Gastroesophageal sphincter (tissue), 2 donors: ENCODE measurements at regions not wholly inside any gene's neighbourhood (a gene's known extent, or its start where the extent isn't known, plus 50 kb on each side); places are given as distances from the start of the nearest gene placed in this dataset.

Experiments used
- EP300 ChIP-seq: sonication (generic); formaldehyde crosslinking; IDR thresholded peaks from one replicate; pipeline ENCODE4 v1.6.1; 2017; ENCODE audit warnings: antibody characterized with exemption, mild to moderate bottlenecking
- POLR2A ChIP-seq, 2 donors: fragments of 450-650 bp; IDR thresholded peaks; one replicate each; pipeline ENCODE4 v1.6.1; 2017; ENCODE audit warnings: antibody characterized with exemption in 2 of 2, mild to moderate bottlenecking in 2 of 2, moderate library complexity in 1 of 2
- POLR2AphosphoS5 ChIP-seq: sonication (generic); formaldehyde crosslinking; IDR thresholded peaks from one replicate; pipeline ENCODE4 v1.6.1; 2017; ENCODE audit warnings: antibody characterized with exemption

GRCh38 chr2:153360239-153360638 is 118.3 kb downstream of the RPRM start:
- TF ChIP-seq POLR2A (IDR thresholded peaks at IDR 0.05): no peak
- no peak for TF ChIP-seq POLR2AphosphoS5
- TF ChIP-seq EP300: no peak
